A549 (cell line): ENCODE measurements at regions not wholly inside any gene's neighbourhood (a gene's known extent, or its start where the extent isn't known, plus 50 kb on each side); places are given as distances from the start of the nearest gene placed in this dataset.

ENCODE experiments used
- FOXS1 ChIP-seq: fragments of 250-450 bp; sonication (Bioruptor Pico); IDR thresholded peaks from 2 replicates; pipeline ENCODE4 v1.5.0; 2020; ENCODE audit warnings: mild to moderate bottlenecking, moderate library complexity
- REST ChIP-seq: fragments of 200-600 bp; sonication (generic); IDR thresholded peaks from 2 replicates; pipeline ENCODE4 v1.6.1; 2016; ENCODE audit warnings: antibody characterized with exemption, mild to moderate bottlenecking, moderate library complexity
- TF ChIP-seq, protein P1 (sequence below): fragments of >200 bp; sonication (Bioruptor Twin); formaldehyde crosslinking; IDR thresholded peaks from 3 replicates; pipeline ENCODE4 v1.5.1; 2016

DNA sequence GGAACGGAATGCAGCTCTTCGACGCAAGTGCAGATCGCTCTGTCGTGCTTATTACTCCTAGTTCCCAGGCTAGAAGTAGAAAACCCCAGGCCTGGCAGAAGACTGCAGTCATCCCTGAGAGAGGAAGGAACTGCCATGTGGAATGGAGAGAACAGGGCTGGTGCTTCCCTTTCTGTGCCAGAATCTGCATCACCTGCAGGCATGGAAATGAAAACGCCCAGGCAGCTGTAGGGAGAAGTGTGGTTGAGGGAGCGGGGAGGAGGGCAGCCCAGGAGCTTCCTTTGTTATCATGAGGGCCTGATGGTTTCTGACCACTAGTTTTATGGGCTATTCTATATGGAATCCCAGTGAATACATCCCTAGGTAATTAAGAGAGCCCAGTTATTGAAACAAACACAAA is 79.4 kb upstream of the SMIM21 start:
- no peak for TF ChIP-seq REST
- TF ChIP-seq, protein P1, sequence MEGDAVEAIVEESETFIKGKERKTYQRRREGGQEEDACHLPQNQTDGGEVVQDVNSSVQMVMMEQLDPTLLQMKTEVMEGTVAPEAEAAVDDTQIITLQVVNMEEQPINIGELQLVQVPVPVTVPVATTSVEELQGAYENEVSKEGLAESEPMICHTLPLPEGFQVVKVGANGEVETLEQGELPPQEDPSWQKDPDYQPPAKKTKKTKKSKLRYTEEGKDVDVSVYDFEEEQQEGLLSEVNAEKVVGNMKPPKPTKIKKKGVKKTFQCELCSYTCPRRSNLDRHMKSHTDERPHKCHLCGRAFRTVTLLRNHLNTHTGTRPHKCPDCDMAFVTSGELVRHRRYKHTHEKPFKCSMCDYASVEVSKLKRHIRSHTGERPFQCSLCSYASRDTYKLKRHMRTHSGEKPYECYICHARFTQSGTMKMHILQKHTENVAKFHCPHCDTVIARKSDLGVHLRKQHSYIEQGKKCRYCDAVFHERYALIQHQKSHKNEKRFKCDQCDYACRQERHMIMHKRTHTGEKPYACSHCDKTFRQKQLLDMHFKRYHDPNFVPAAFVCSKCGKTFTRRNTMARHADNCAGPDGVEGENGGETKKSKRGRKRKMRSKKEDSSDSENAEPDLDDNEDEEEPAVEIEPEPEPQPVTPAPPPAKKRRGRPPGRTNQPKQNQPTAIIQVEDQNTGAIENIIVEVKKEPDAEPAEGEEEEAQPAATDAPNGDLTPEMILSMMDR, result no peak
- no peak for TF ChIP-seq FOXS1
